ENCODE measurements at regions not wholly inside any gene's neighbourhood (a gene's known extent, or its start where the extent isn't known, plus 50 kb on each side); places are given as distances from the start of the nearest gene placed in this dataset.

DNA sequence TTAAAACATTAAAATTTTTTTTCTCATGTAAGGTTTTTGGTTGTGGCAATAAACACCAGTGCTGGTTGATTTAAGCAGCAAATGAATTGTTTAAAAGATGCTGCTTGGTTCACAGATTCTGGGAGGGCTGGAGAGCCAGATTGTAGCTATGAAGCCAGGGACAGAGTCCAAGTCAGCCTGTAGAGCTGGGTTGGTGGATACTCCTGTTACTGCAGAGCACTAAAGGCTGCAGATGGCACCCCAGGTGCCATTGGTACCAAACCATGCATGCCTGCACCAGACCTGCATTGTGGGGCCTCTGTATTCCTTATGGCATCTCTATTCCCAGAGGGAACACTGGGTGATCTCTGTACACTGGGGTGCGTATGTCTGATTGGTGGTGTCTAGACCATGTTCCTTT, 113.3 kb downstream of the SNAPC1 start:
- no peaks in the 10 kb centered on the region for H3K36me3 ChIP-seq (ENCODE audit: control insufficient read depth in 2 of 2, insufficient read depth in 2 of 2, low read length in 1 of 2)
- H3K4me1 ChIP-seq (ENCODE audit: control insufficient read depth in 2 of 2, insufficient read depth in 2 of 2, low read length in 1 of 2), result no peaks in the 10 kb centered on the region
- H3K27ac ChIP-seq (ENCODE audit: low read depth in 2 of 2, low read length in 1 of 2), result no peak overlapping the region
- peaks cover 0 to 4% of the 10 kb centered on the region in 2 donors for H3K27me3 ChIP-seq (ENCODE audit: control insufficient read depth in 1 of 2, insufficient read depth in 2 of 2, low read length in 2 of 2)
- WGBS, 2 donors, result 92 to 96% methylated on average over 1 of the region's 1 CpG
- no peak overlapping the region for H3K4me3 ChIP-seq (ENCODE audit: low read depth in 1 of 2, low read length in 2 of 2)
- no peaks in the 10 kb centered on the region for H3K9me3 ChIP-seq (ENCODE audit: control insufficient read depth in 2 of 2, insufficient read depth in 1 of 2, low read depth in 1 of 2, low read length in 1 of 2)

DNA sequence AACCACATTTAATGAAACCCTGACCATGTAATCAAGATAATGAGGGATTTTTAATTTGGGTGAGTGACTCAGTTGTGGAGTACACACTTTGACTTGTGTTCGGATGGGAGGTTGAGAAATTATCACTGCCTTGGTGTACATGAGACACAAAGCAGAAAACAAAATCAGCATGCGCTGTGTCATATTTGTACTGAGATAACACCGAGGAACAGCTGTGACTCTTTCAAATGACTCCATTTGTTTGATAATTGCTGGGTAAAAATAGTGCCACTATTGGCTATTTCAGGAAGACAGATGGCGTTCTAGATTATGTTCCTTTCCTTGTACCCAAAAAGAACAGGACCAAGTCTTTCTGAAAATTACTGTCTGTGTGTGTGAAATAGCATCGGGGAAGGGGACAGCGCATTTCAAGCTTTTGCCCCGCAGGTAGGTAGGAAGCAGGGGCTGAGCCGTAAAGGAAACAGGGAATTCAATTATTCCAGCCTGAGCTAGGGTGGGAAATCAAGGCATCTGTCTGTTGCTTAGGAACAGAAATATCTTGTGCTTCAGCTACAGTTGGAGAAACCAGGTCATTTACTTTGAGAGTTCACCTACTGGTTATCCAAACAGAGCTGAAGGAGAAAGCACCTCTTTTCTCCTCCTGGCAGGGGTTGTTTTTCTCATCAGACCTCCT, 114.3 kb downstream of the SNAPC1 start:
- Histone ChIP-seq H3K36me3 (ENCODE audit: control insufficient read depth in 2 of 2, insufficient read depth in 2 of 2, low read length in 1 of 2) (no peaks in the 10 kb centered on the region), H3K4me1 (ENCODE audit: control insufficient read depth in 2 of 2, insufficient read depth in 2 of 2, low read length in 1 of 2) (no peaks in the 10 kb centered on the region), H3K4me3 (ENCODE audit: low read depth in 1 of 2, low read length in 2 of 2) (no peak overlapping the region), H3K27me3 (ENCODE audit: control insufficient read depth in 1 of 2, insufficient read depth in 2 of 2, low read length in 2 of 2) (peaks cover 0 to 4% of the 10 kb centered on the region in 2 donors), H3K27ac (ENCODE audit: low read depth in 2 of 2, low read length in 1 of 2) (no peak overlapping the region), H3K9me3 (ENCODE audit: control insufficient read depth in 2 of 2, insufficient read depth in 1 of 2, low read depth in 1 of 2, low read length in 1 of 2) (no peaks in the 10 kb centered on the region)
- WGBS, 2 donors, result 48 to 56% methylated on average over 8 of the region's 8 CpGs

DNA sequence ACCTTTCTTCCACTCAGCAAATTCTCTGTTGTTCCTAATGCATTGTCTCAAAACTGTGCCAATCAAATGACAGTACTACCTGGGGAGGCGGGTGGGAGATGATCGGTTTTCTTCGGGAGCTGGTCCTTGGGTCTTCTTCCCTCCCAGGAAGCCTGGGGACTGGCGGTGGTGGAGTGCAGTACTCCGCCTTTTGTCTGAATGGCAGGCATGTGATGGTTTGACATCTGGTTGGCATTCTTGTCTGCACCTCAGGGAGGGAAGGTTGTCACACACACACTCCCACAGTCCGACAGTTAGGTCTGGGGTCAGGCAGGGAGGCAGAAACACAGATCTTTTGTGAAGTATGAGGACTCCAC, 114.8 kb downstream of the SNAPC1 start:
- peaks cover 0 to 4% of the 10 kb centered on the region in 2 donors for H3K27me3 ChIP-seq (ENCODE audit: control insufficient read depth in 1 of 2, insufficient read depth in 2 of 2, low read length in 2 of 2)
- no peaks in the 10 kb centered on the region for H3K4me1 ChIP-seq (ENCODE audit: control insufficient read depth in 2 of 2, insufficient read depth in 2 of 2, low read length in 1 of 2)
- no peak overlapping the region for H3K27ac ChIP-seq (ENCODE audit: low read depth in 2 of 2, low read length in 1 of 2)
- WGBS, 2 donors, result 69 to 81% methylated on average over 6 of the region's 6 CpGs
- no peak overlapping the region for H3K4me3 ChIP-seq (ENCODE audit: low read depth in 1 of 2, low read length in 2 of 2)
- H3K36me3 ChIP-seq (ENCODE audit: control insufficient read depth in 2 of 2, insufficient read depth in 2 of 2, low read length in 1 of 2), result no peaks in the 10 kb centered on the region
- no peaks in the 10 kb centered on the region for H3K9me3 ChIP-seq (ENCODE audit: control insufficient read depth in 2 of 2, insufficient read depth in 1 of 2, low read depth in 1 of 2, low read length in 1 of 2)

DNA sequence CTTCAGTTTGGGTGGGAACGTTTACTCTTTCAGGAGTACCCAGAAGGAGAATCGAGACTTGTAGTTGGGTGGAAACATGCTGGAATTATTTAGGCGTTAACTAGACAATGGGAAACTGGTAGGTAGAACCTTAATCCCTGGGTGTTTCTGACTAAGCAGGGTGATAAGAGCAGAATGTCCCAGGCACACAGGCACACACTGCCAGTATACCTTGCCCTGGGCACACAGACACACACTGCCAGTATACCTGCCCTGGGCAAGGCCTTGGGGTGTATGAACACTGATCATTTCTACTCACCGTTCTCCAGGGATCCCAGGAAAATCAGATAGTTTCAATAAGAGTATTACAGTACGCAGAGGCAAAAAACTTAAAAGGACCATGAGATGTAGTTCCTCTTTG, 115.5 kb downstream of the SNAPC1 start:
- H3K4me3 ChIP-seq (ENCODE audit: low read depth in 1 of 2, low read length in 2 of 2), result no peak overlapping the region
- H3K9me3 ChIP-seq (ENCODE audit: control insufficient read depth in 2 of 2, insufficient read depth in 1 of 2, low read depth in 1 of 2, low read length in 1 of 2), result no peaks in the 10 kb centered on the region
- no peaks in the 10 kb centered on the region for H3K36me3 ChIP-seq (ENCODE audit: control insufficient read depth in 2 of 2, insufficient read depth in 2 of 2, low read length in 1 of 2)
- 71 to 73% methylated on average over 5 of the region's 5 CpGs for WGBS, 2 donors
- no peaks in the 10 kb centered on the region for H3K4me1 ChIP-seq (ENCODE audit: control insufficient read depth in 2 of 2, insufficient read depth in 2 of 2, low read length in 1 of 2)
- no peak overlapping the region for H3K27ac ChIP-seq (ENCODE audit: low read depth in 2 of 2, low read length in 1 of 2)
- peaks cover 0 to 4% of the 10 kb centered on the region in 2 donors for H3K27me3 ChIP-seq (ENCODE audit: control insufficient read depth in 1 of 2, insufficient read depth in 2 of 2, low read length in 2 of 2)

DNA sequence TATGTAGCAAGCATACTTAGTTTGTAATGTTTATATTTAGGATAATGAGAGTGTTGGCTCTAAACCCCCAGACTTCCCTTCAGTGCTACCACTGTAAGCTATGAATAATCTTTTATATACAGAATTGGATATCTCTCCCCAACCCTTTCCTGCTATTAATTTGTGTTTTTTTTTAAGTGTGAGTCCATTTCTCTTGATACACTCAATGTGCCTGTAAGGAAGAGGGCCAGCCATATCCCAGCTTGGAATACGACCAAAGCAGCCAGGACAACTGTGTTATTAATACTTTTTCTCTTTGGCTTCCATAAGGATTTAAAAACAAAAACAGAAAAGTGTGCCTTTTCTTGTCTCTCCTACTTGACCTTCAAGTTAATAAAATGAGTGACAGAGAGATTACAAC, 116.7 kb downstream of the SNAPC1 start:
- Histone ChIP-seq H3K36me3 (ENCODE audit: control insufficient read depth in 2 of 2, insufficient read depth in 2 of 2, low read length in 1 of 2) (no peaks in the 10 kb centered on the region), H3K27me3 (ENCODE audit: control insufficient read depth in 1 of 2, insufficient read depth in 2 of 2, low read length in 2 of 2) (peaks cover 0 to 4% of the 10 kb centered on the region in 2 donors), H3K9me3 (ENCODE audit: control insufficient read depth in 2 of 2, insufficient read depth in 1 of 2, low read depth in 1 of 2, low read length in 1 of 2) (no peaks in the 10 kb centered on the region), H3K4me3 (ENCODE audit: low read depth in 1 of 2, low read length in 2 of 2) (no peak overlapping the region), H3K4me1 (ENCODE audit: control insufficient read depth in 2 of 2, insufficient read depth in 2 of 2, low read length in 1 of 2) (no peaks in the 10 kb centered on the region), H3K27ac (ENCODE audit: low read depth in 2 of 2, low read length in 1 of 2) (no peak overlapping the region)
- 64 to 72% methylated on average over 1 of the region's 1 CpG for WGBS, 2 donors

DNA sequence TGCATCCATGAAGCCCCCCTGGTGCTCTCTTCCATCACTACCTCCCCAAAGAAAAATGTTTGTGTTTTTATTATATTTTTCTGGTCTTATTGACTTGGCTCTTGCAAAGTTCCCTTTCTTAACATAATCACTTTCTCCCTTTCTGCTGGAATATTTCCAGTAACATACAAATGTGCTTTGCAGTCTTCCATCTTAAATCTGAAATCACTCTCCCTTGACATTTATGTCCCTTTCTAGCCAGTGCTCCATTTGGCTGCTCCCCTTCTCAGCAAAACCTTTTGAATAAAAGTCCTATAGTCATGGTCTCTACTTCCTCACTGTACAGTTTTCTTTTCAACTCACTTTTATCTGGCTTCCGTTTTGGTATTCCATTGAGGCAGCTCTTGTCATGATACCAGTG, 118.8 kb downstream of the SNAPC1 start:
- WGBS, 2 donors, result 88 to 94% methylated on average over 1 of the region's 1 CpG
- no peak overlapping the region for H3K4me3 ChIP-seq (ENCODE audit: low read depth in 1 of 2, low read length in 2 of 2)

DNA sequence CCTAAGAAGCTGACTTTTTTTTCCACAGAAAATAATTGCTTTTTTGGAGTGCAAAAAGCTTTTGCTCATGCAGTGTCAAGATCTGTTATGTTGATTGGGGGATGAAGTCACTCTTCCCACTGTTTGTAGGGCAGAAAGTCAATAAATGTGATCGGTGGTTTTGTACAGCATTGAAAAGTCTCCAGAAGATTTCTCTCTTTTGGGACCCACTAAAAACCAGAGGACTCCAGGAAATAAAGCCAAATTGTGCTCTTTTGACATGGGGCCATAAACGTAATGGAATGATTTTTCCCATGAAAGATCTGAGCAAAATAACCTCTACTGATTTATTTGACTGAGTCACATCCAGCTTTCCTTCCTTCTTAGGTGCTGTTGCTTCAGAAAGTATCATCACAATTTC, 122.5 kb downstream of the SNAPC1 start:
- Histone ChIP-seq H3K9me3 (ENCODE audit: control insufficient read depth in 2 of 2, insufficient read depth in 1 of 2, low read depth in 1 of 2, low read length in 1 of 2) (no peaks in the 10 kb centered on the region), H3K27ac (ENCODE audit: low read depth in 2 of 2, low read length in 1 of 2) (no peak overlapping the region)
- 43 to 58% methylated on average over 2 of the region's 2 CpGs for WGBS, 2 donors

More for the DNA sequence above, 118.8 kb downstream of the SNAPC1 start:
- H3K9me3 ChIP-seq (ENCODE audit: control insufficient read depth in 2 of 2, insufficient read depth in 1 of 2, low read depth in 1 of 2, low read length in 1 of 2), result no peaks in the 10 kb centered on the region
- H3K36me3 ChIP-seq (ENCODE audit: control insufficient read depth in 2 of 2, insufficient read depth in 2 of 2, low read length in 1 of 2), result no peaks in the 10 kb centered on the region
- no peaks in the 10 kb centered on the region for H3K27me3 ChIP-seq (ENCODE audit: control insufficient read depth in 1 of 2, insufficient read depth in 2 of 2, low read length in 2 of 2)
- no peak overlapping the region for H3K27ac ChIP-seq (ENCODE audit: low read depth in 2 of 2, low read length in 1 of 2)
- no peaks in the 10 kb centered on the region for H3K4me1 ChIP-seq (ENCODE audit: control insufficient read depth in 2 of 2, insufficient read depth in 2 of 2, low read length in 1 of 2)

DNA sequence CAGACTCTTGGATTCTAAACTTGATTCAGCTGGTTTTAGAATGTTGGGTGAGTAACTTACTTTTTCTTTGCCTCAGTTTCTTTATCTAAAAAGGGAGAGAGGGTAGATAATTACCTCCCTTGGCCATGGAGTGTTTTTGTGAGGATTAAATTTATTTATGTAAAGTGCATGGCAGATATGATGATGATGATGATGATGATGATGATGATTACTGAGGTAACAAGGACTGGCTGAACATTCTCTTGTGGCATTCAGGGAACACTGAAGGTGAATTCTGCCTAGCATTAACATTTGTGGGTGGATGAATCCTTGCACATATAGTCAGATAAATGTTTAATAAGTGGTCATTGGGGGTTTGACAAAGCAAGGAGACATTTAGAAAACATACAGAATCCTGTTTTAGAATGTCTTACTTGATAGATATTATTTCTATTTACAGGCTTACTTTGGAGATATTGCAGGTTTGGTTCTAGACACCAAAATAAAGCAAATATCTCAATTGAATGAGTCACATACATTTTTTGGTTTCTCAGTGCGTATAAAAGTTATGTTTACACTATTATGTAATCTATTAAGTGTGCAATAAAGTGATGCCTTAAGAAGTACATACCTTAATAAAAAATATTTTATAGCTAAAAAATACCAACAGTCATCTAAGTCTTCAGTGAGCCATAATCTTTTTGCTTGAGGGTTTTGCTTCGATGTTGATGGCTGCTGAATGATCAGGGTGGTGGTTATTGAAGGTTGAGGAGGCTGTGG, 123.2 kb downstream of the SNAPC1 start:
- no peak overlapping the region for H3K4me3 ChIP-seq (ENCODE audit: low read depth in 1 of 2, low read length in 2 of 2)
- H3K36me3 ChIP-seq (ENCODE audit: control insufficient read depth in 2 of 2, insufficient read depth in 2 of 2, low read length in 1 of 2), result no peaks in the 10 kb centered on the region
- 69 to 71% methylated on average over 2 of the region's 2 CpGs for WGBS, 2 donors
- no peak overlapping the region for H3K27ac ChIP-seq (ENCODE audit: low read depth in 2 of 2, low read length in 1 of 2)
- H3K9me3 ChIP-seq (ENCODE audit: control insufficient read depth in 2 of 2, insufficient read depth in 1 of 2, low read depth in 1 of 2, low read length in 1 of 2), result no peaks in the 10 kb centered on the region
- H3K27me3 ChIP-seq (ENCODE audit: control insufficient read depth in 1 of 2, insufficient read depth in 2 of 2, low read length in 2 of 2), result no peaks in the 10 kb centered on the region
- no peaks in the 10 kb centered on the region for H3K4me1 ChIP-seq (ENCODE audit: control insufficient read depth in 2 of 2, insufficient read depth in 2 of 2, low read length in 1 of 2)

More for the DNA sequence above, 122.5 kb downstream of the SNAPC1 start:
- Histone ChIP-seq H3K27me3 (ENCODE audit: control insufficient read depth in 1 of 2, insufficient read depth in 2 of 2, low read length in 2 of 2) (no peaks in the 10 kb centered on the region), H3K36me3 (ENCODE audit: control insufficient read depth in 2 of 2, insufficient read depth in 2 of 2, low read length in 1 of 2) (no peaks in the 10 kb centered on the region), H3K4me3 (ENCODE audit: low read depth in 1 of 2, low read length in 2 of 2) (no peak overlapping the region), H3K4me1 (ENCODE audit: control insufficient read depth in 2 of 2, insufficient read depth in 2 of 2, low read length in 1 of 2) (no peaks in the 10 kb centered on the region)

DNA sequence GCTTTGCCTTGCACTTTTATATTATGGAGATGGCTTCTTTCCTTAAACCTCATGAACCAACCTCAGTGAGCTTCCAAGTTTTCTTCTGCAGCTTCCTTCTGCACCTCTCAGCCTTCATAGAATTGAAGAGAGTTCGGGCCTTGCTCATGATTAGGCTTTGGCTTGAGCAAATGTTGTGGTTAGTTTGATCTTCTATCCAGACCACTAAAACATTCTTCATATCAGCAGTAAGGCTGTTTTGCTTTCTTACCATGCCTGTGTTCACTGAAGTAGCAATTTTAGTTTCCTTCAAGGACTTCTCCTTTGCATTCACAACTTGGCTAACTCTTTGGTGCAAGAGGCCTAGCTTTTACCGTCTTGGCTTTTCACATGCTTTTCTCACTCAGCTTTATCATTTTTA, 125.4 kb downstream of the SNAPC1 start:
- 75 to 85% methylated on average over 2 of the region's 2 CpGs for WGBS, 2 donors
- no peak overlapping the region for H3K4me3 ChIP-seq (ENCODE audit: low read depth in 1 of 2, low read length in 2 of 2)

DNA sequence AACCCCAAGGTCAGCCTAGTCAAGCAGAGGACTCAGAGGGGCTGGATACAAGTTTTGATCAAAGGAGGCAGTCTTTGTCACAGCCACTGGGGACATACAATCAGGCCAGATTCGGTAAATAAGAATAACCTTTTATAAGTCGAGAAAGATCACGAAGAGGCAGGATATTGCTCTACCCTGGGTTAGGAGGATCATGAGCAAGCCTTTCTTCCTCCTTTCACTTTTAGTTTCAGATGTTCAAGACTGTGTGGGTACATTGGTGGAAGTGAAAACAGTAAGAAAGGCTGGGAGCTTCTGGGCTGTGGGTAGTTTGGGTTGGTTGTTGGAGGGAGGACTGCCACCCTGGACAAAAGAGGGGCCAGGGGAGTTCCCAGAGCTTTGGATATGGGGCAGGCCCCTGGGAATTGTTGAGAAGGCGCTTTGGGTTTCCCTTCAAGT, 127.7 kb downstream of the SNAPC1 start:
- no peaks in the 10 kb centered on the region for H3K36me3 ChIP-seq (ENCODE audit: control insufficient read depth in 2 of 2, insufficient read depth in 2 of 2, low read length in 1 of 2)
- H3K27ac ChIP-seq (ENCODE audit: low read depth in 2 of 2, low read length in 1 of 2), result no peak overlapping the region
- 53 to 60% methylated on average over 4 of the region's 4 CpGs for whole genome bisulfite sequencing, 2 donors

More for the DNA sequence above, 125.4 kb downstream of the SNAPC1 start:
- Histone ChIP-seq H3K36me3 (ENCODE audit: control insufficient read depth in 2 of 2, insufficient read depth in 2 of 2, low read length in 1 of 2) (no peaks in the 10 kb centered on the region), H3K27me3 (ENCODE audit: control insufficient read depth in 1 of 2, insufficient read depth in 2 of 2, low read length in 2 of 2) (no peaks in the 10 kb centered on the region), H3K9me3 (ENCODE audit: control insufficient read depth in 2 of 2, insufficient read depth in 1 of 2, low read depth in 1 of 2, low read length in 1 of 2) (no peaks in the 10 kb centered on the region), H3K27ac (ENCODE audit: low read depth in 2 of 2, low read length in 1 of 2) (no peak overlapping the region), H3K4me1 (ENCODE audit: control insufficient read depth in 2 of 2, insufficient read depth in 2 of 2, low read length in 1 of 2) (no peaks in the 10 kb centered on the region)

More for the DNA sequence above, 127.7 kb downstream of the SNAPC1 start:
- Histone ChIP-seq H3K27me3 (ENCODE audit: control insufficient read depth in 1 of 2, insufficient read depth in 2 of 2, low read length in 2 of 2) (no peaks in the 10 kb centered on the region), H3K4me1 (ENCODE audit: control insufficient read depth in 2 of 2, insufficient read depth in 2 of 2, low read length in 1 of 2) (no peaks in the 10 kb centered on the region), H3K9me3 (ENCODE audit: control insufficient read depth in 2 of 2, insufficient read depth in 1 of 2, low read depth in 1 of 2, low read length in 1 of 2) (no peaks in the 10 kb centered on the region), H3K4me3 (ENCODE audit: low read depth in 1 of 2, low read length in 2 of 2) (no peak overlapping the region)
